ENCODE measurements at regions not wholly inside any gene's neighbourhood (a gene's known extent, or its start where the extent isn't known, plus 50 kb on each side); places are given as distances from the start of the nearest gene placed in this dataset.

- Histone ChIP-seq H3K9me2 (ENCODE audit: insufficient read depth, low read length) (no peaks in the 10 kb centered on the region), H3F3A (ENCODE audit: insufficient read depth, low read length, poor library complexity, severe bottlenecking) (no peaks in the 10 kb centered on the region), H3K36me3 (ENCODE audit: insufficient read depth, low read length) (no peaks in the 10 kb centered on the region), H3K4me2 (ENCODE audit: low read length) (no peak overlapping the region), H4K20me1 (ENCODE audit: insufficient read depth) (no peaks in the 10 kb centered on the region), H3K9me3 (ENCODE audit: low read length) (no peaks in the 10 kb centered on the region), H3K27ac (ENCODE audit: low read length) (no peak overlapping the region), H3K27me3 (ENCODE audit: insufficient read depth, low read depth, low read length) (no peaks in the 10 kb centered on the region), H3K9ac (ENCODE audit: low read length) (no peak overlapping the region), H3K4me3 (ENCODE audit: low read length) (no peak overlapping the region), H3K79me2 (replicated peaks; ENCODE audit: insufficient read depth, low read length) (no peaks in the 10 kb centered on the region), H2AFZ (ENCODE audit: low read depth, low read length) (no peak overlapping the region)
- TF ChIP-seq CTCF (IDR thresholded peaks at IDR 0.05; ENCODE audit: poor library complexity, severe bottlenecking), result no peak
Measured at GRCh38 chr13:73778242-73778864, 355.9 kb downstream of the KLF12 start.

GRCh38 chr13:73777134-73777533 is 357.1 kb downstream of the KLF12 start:
- TF ChIP-seq EP300 (conservative IDR thresholded peaks at IDR 0.05; ENCODE audit: poor library complexity, severe bottlenecking) (no peak), EZH2 (IDR thresholded peaks at IDR 0.05; ENCODE audit: borderline replicate concordance, insufficient read depth, low read length, poor library complexity, severe bottlenecking) (no peak), RAD21 (conservative IDR thresholded peaks at IDR 0.05) (no peak), MXI1 (conservative IDR thresholded peaks at IDR 0.05; ENCODE audit: poor library complexity, severe bottlenecking) (no peak), REST (IDR thresholded peaks at IDR 0.05; ENCODE audit: borderline replicate concordance) (no peak), CTCF (IDR thresholded peaks at IDR 0.05; ENCODE audit: poor library complexity, severe bottlenecking) (no peak), POLR2AphosphoS5 (IDR thresholded peaks at IDR 0.05) (no peak), TAF1 (IDR thresholded peaks at IDR 0.05; ENCODE audit: low read depth) (no peak), SMC3 (conservative IDR thresholded peaks at IDR 0.05; ENCODE audit: poor library complexity) (no peak)
- no peak overlapping the region for H3K27ac ChIP-seq (ENCODE audit: low read length)
- H4K20me1 ChIP-seq (ENCODE audit: insufficient read depth), result no peaks in the 10 kb centered on the region
- no peaks in the 10 kb centered on the region for H3K9me3 ChIP-seq (ENCODE audit: low read length)
- no peaks in the 10 kb centered on the region for H3K36me3 ChIP-seq (ENCODE audit: insufficient read depth, low read length)
- no peaks in the 10 kb centered on the region for H3F3A ChIP-seq (ENCODE audit: insufficient read depth, low read length, poor library complexity, severe bottlenecking)
- no peak overlapping the region for H3K4me3 ChIP-seq (ENCODE audit: low read length)
- no peaks in the 10 kb centered on the region for H3K79me2 ChIP-seq (replicated peaks; ENCODE audit: insufficient read depth, low read length)
- no peaks in the 10 kb centered on the region for H3K9me2 ChIP-seq (ENCODE audit: insufficient read depth, low read length)
- no peaks in the 10 kb centered on the region for H3K27me3 ChIP-seq (ENCODE audit: insufficient read depth, low read depth, low read length)
- H3K4me2 ChIP-seq (ENCODE audit: low read length), result no peak overlapping the region
- H2AFZ ChIP-seq (ENCODE audit: low read depth, low read length), result no peak overlapping the region
- no peak overlapping the region for H3K9ac ChIP-seq (ENCODE audit: low read length)

Data from neural cell (in vitro differentiated cells).